Endothelial cell of umbilical vein (primary cell): ENCODE measurements at regions not wholly inside any gene's neighbourhood (a gene's known extent, or its start where the extent isn't known, plus 50 kb on each side); places are given as distances from the start of the nearest gene placed in this dataset.

ENCODE experiments used
- BruUV-seq: library from RNA; stranded (reverse); fragments of 400-500 nt; replicated peaks from 2 replicates; lab custom pipeline; 2021; lab: Mats Ljungman, UMichigan
- CTCF ChIA-PET: fragments of 300-600, 350-600 bp; sonication (Branson Sonifier 250); formaldehyde crosslinking; loops from one replicate; lab custom pipeline; 2021; ENCODE audit warnings: antibody characterized with exemption, inconsistent platforms; lab: Charles Lee
- POLR2A ChIA-PET: fragments of 300-600, 350-600 bp; sonication (Branson Sonifier 250); formaldehyde crosslinking; loops from one replicate; lab custom pipeline; 2021; ENCODE audit warnings: antibody characterized with exemption, inconsistent platforms; lab: Charles Lee
- DNase-seq: peaks from one replicate; pipeline ENCODE4 v3.0.0-alpha.2; 2011; ENCODE audit warnings: low read depth, low spot score
- FAIRE-seq: peaks from 2 replicates; lab custom pipeline; 2011; peaks lifted over from hg19 to GRCh38; lab: Jason Lieb, UNC
- H2AFZ ChIP-seq: 2 replicates; pipeline ENCODE4 v1.6.0; 2012; ENCODE audit warnings: low read depth, low read length, control low read depth, inconsistent platforms
- H3K27ac ChIP-seq: 2 replicates; pipeline ENCODE4 v1.5.1; 2011; ENCODE audit warnings: low read depth, mild to moderate bottlenecking, control low read depth, low read length, moderate library complexity; ENCODE audit not compliant: insufficient read depth
- H3K27me3 ChIP-seq, 2 experiments: 2 replicates each; pipeline versions ENCODE4 v1.6.0 to v1.6.1; 2011; ENCODE audit warnings: low read length in 2 of 2, mixed read lengths in 1 of 2; ENCODE audit not compliant: control insufficient read depth in 2 of 2, insufficient read depth in 2 of 2
- H3K36me3 ChIP-seq, 2 experiments: 2 replicates in 1 of 2; 3 replicates in 1 of 2; pipeline ENCODE4 v1.5.1; 2011; ENCODE audit warnings: low read length in 2 of 2, mild to moderate bottlenecking in 1 of 2, moderate library complexity in 1 of 2; ENCODE audit not compliant: control insufficient read depth in 2 of 2, insufficient read depth in 2 of 2; ENCODE audit errors: extremely low read depth in 1 of 2
- H3K4me1 ChIP-seq: 3 replicates; pipeline ENCODE4 v1.5.1; 2011; ENCODE audit warnings: mild to moderate bottlenecking, low read length; ENCODE audit not compliant: control insufficient read depth, insufficient read depth; ENCODE audit errors: extremely low read depth
- H3K4me2 ChIP-seq: 2 replicates; pipeline ENCODE4 v1.6.1; 2011; ENCODE audit warnings: low read length, control low read depth, mixed read lengths; ENCODE audit not compliant: insufficient read depth
- H3K4me3 ChIP-seq, 3 experiments: fragments of 200-600 bp in 1 of 3; sonication (generic), shearing (Covaris generic) in 1 of 3; replicated peaks in 1 of 3; 2 replicates each; pipeline ENCODE4 v1.5.1; 2011 to 2016; ENCODE audit warnings: control low read depth in 3 of 3, low read length in 3 of 3, mild to moderate bottlenecking in 2 of 3, inconsistent platforms in 1 of 3, low read depth in 1 of 3, moderate library complexity in 1 of 3; ENCODE audit not compliant: insufficient read depth in 1 of 3
- H3K79me2 ChIP-seq: 2 replicates; pipeline ENCODE4 v1.6.0; 2012; ENCODE audit warnings: low read length, inconsistent platforms; ENCODE audit not compliant: control insufficient read depth, insufficient read depth
- H3K9ac ChIP-seq: replicated peaks from 2 replicates; pipeline ENCODE3; 2011; ENCODE audit warnings: low read length, control low read depth; ENCODE audit not compliant: insufficient read depth; ENCODE audit errors: extremely low read depth
- H3K9me1 ChIP-seq: replicated peaks from 3 replicates; pipeline ENCODE4 v1.6.0; 2011; ENCODE audit warnings: mild to moderate bottlenecking, low read length; ENCODE audit not compliant: control insufficient read depth, insufficient read depth; ENCODE audit errors: extremely low read depth
- H3K9me3 ChIP-seq: replicated peaks from 2 replicates; pipeline ENCODE4 v1.5.1; 2012; ENCODE audit warnings: low read length, inconsistent platforms; ENCODE audit not compliant: control insufficient read depth, insufficient read depth
- H4K20me1 ChIP-seq: replicated peaks from 2 replicates; pipeline ENCODE3; 2011; ENCODE audit warnings: mild to moderate bottlenecking, low read length; ENCODE audit not compliant: control insufficient read depth, insufficient read depth; ENCODE audit errors: extremely low read depth
- EZH2 ChIP-seq: IDR thresholded peaks from 2 replicates; pipeline ENCODE4 v1.6.1; 2012; ENCODE audit warnings: borderline replicate concordance, low read depth, mild to moderate bottlenecking, moderate library complexity, low read length, inconsistent platforms; ENCODE audit not compliant: severe bottlenecking
- FOS ChIP-seq: IDR thresholded peaks from 2 replicates; pipeline ENCODE4 v1.6.1; 2011; ENCODE audit warnings: mild to moderate bottlenecking, low read length, moderate library complexity, borderline replicate concordance; ENCODE audit not compliant: insufficient read depth
- GATA2 ChIP-seq: IDR thresholded peaks from 2 replicates; pipeline ENCODE4 v1.7.0; 2011; ENCODE audit warnings: low read depth, mild to moderate bottlenecking, moderate library complexity, mixed read lengths, low read length; ENCODE audit not compliant: insufficient read length, insufficient read depth
- JUN ChIP-seq: IDR thresholded peaks from 2 replicates; pipeline ENCODE4 v1.6.1; 2011; ENCODE audit warnings: borderline replicate concordance, low read depth; ENCODE audit not compliant: insufficient read length, insufficient read depth
- MYC ChIP-seq: IDR thresholded peaks from one replicate; pipeline ENCODE4 v1.6.1; 2011; ENCODE audit warnings: mild to moderate bottlenecking, low read depth, low read length
- POLR2A ChIP-seq: IDR thresholded peaks from 2 replicates; pipeline ENCODE4 v1.6.1; 2012; ENCODE audit warnings: low read depth, mild to moderate bottlenecking, control low read depth, low read length
- POLR2AphosphoS5 ChIP-seq: IDR thresholded peaks from 2 replicates; pipeline ENCODE4 v1.6.1; 2012; ENCODE audit warnings: low read depth, mild to moderate bottlenecking, control low read depth, low read length, moderate library complexity; ENCODE audit not compliant: insufficient read depth
- dilution Hi-C: fragments of 300-500 bp; cut with MboI; formaldehyde crosslinking; loops from one replicate; pipeline ENCODE4 v1.15.0; 2019; ENCODE audit warnings: low sequenced_read_pairs; ENCODE audit not compliant: extremely low pct_ligation_motif_present
- intact Hi-C: fragments of 100-400 bp; cut with micrococcal nuclease; formaldehyde crosslinking; loops from one replicate; pipeline ENCODE4 v1.10.0; 2022
- TF ChIP-seq, protein P1 (sequence below): IDR thresholded peaks from 2 replicates; pipeline ENCODE4 v1.6.1; 2011; ENCODE audit not compliant: insufficient read depth, insufficient read length
- TF ChIP-seq, protein P2 (sequence below), 2 donors: IDR thresholded peaks; 1 replicate in 1 of 2; 2 replicates in 1 of 2; pipeline ENCODE4 v1.5.1; 2011; ENCODE audit warnings: low read length in 2 of 2, mild to moderate bottlenecking in 2 of 2, moderate library complexity in 2 of 2, control low read depth in 1 of 2, inconsistent platforms in 1 of 2, low read depth in 1 of 2; ENCODE audit not compliant: insufficient read depth in 1 of 2; ENCODE audit errors: extremely low read depth in 1 of 2

DNA sequence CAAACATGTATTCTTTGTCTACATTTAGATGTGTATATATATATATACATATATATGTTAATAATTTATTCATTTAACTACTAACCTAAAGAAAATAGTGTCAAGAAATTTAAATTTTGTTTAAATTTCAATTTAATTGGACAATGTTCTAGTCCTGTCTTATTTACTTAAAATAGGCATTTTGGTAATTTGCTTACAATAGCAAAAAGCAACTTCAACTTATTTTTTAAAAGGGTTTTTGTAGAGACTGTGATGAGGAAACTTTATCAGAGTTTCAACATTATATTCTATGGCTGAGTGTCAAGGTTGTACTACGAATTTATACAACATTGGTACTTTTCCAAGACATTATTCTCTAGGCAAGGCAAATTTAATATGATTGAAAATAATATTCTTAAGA, 212.0 kb upstream of the ARSJ start:
- no TSS peak for BruUV-seq
- ChIA-PET POLR2A (no interaction called here), CTCF (no interaction called here)
- no peaks in the 10 kb centered on the region for H3K27me3 ChIP-seq
- no peak for TF ChIP-seq MYC
- no peak for TF ChIP-seq GATA2
- no peak for TF ChIP-seq EZH2
- H3K9ac ChIP-seq, result no peak overlapping the region
- no peaks in the 10 kb centered on the region for H3K9me1 ChIP-seq
- intact Hi-C loops (no loop called here), dilution Hi-C loops (no loop called here)
- H2AFZ ChIP-seq, result no peak overlapping the region
- no peaks in the 10 kb centered on the region for H3K79me2 ChIP-seq
- H3K9me3 ChIP-seq, result no peaks in the 10 kb centered on the region
- DNase-seq (no peak), FAIRE-seq (no peak)
- H3K4me3 ChIP-seq, result no peak overlapping the region
- no peaks in the 10 kb centered on the region for H3K4me1 ChIP-seq
- H3K36me3 ChIP-seq, result no peaks in the 10 kb centered on the region
- H3K4me2 ChIP-seq, result no peak overlapping the region
- no peak overlapping the region for H3K27ac ChIP-seq
- H4K20me1 ChIP-seq, result no peaks in the 10 kb centered on the region

DNA sequence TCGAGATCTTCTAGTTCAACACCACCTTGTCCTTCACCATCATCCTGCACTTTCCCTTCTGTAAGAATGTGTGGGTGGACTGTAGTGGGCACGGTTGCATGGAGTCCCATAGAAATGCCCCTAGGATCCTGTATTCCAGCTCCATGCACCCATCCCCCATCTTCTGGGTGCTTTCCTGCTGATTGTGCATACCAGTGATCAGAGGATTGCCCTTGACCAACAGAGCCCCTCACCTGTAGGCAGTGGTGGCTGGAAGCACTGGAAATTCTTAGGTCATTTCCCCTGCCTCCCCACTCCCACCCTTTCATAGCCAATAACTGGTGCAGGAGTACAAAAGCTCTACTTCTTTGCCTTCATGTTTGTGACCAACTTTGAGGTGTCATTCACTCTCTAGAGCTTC, 213.4 kb upstream of the ARSJ start:
- H3K9me3 ChIP-seq, result no peaks in the 10 kb centered on the region
- H3K4me2 ChIP-seq, result no peak overlapping the region
- ChIA-PET POLR2A (no interaction called here), CTCF (interaction anchor here (1.3 kb wide), 1 partner anchor 10 kb away, joined by 6 read pairs; no protein-coding TSS in a partner anchor)
- intact Hi-C loops, result no loop called here
- no peaks in the 10 kb centered on the region for H3K27me3 ChIP-seq
- H3K4me3 ChIP-seq, result no peak overlapping the region
- H3K9me1 ChIP-seq, result no peaks in the 10 kb centered on the region
- no peaks in the 10 kb centered on the region for H4K20me1 ChIP-seq
- no peaks in the 10 kb centered on the region for H3K79me2 ChIP-seq
- H3K36me3 ChIP-seq, result no peaks in the 10 kb centered on the region
- H3K9ac ChIP-seq, result no peak overlapping the region
- no peaks in the 10 kb centered on the region for H3K4me1 ChIP-seq
- FAIRE-seq (no peak), DNase-seq (no peak)
- H3K27ac ChIP-seq, result no peak overlapping the region
- TF ChIP-seq, protein P1, sequence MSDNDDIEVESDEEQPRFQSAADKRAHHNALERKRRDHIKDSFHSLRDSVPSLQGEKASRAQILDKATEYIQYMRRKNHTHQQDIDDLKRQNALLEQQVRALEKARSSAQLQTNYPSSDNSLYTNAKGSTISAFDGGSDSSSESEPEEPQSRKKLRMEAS, result no peak
- TF ChIP-seq POLR2AphosphoS5, result no peak
- TF ChIP-seq GATA2, result no peak
- no peak for TF ChIP-seq JUN
- TF ChIP-seq EZH2, result no peak
- no peak for TF ChIP-seq MYC
- no peak for TF ChIP-seq FOS
- TF ChIP-seq, protein P2, sequence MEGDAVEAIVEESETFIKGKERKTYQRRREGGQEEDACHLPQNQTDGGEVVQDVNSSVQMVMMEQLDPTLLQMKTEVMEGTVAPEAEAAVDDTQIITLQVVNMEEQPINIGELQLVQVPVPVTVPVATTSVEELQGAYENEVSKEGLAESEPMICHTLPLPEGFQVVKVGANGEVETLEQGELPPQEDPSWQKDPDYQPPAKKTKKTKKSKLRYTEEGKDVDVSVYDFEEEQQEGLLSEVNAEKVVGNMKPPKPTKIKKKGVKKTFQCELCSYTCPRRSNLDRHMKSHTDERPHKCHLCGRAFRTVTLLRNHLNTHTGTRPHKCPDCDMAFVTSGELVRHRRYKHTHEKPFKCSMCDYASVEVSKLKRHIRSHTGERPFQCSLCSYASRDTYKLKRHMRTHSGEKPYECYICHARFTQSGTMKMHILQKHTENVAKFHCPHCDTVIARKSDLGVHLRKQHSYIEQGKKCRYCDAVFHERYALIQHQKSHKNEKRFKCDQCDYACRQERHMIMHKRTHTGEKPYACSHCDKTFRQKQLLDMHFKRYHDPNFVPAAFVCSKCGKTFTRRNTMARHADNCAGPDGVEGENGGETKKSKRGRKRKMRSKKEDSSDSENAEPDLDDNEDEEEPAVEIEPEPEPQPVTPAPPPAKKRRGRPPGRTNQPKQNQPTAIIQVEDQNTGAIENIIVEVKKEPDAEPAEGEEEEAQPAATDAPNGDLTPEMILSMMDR (IDR thresholded peaks at IDR 0.05; ENCODE audit: extremely low read depth in 1 of 2, insufficient read depth in 1 of 2, low read depth in 1 of 2, low read length in 2 of 2), result no peak
- TF ChIP-seq POLR2A, result no peak
- BruUV-seq, result no TSS peak
- dilution Hi-C loops, result no loop called here
- no peak overlapping the region for H2AFZ ChIP-seq
